GM12875 (cell line): ENCODE measurements at regions not wholly inside any gene's neighbourhood (a gene's known extent, or its start where the extent isn't known, plus 50 kb on each side); places are given as distances from the start of the nearest gene placed in this dataset.

Experiments used
- H3K4me3 ChIP-seq: one replicate; pipeline ENCODE4 v1.5.1; 2011; ENCODE audit warnings: low read depth, low read length, control low read depth
- TF ChIP-seq, protein P1 (sequence below): IDR thresholded peaks from 2 replicates; pipeline ENCODE4 v1.5.1; 2011; ENCODE audit warnings: low read depth, mild to moderate bottlenecking, control low read depth, inconsistent platforms, low read length, moderate library complexity, borderline replicate concordance; ENCODE audit not compliant: insufficient read depth

GRCh38 chr6:62480544-62480943 lies 194.5 kb upstream of the KHDRBS2 start:
- TF ChIP-seq, protein P1, sequence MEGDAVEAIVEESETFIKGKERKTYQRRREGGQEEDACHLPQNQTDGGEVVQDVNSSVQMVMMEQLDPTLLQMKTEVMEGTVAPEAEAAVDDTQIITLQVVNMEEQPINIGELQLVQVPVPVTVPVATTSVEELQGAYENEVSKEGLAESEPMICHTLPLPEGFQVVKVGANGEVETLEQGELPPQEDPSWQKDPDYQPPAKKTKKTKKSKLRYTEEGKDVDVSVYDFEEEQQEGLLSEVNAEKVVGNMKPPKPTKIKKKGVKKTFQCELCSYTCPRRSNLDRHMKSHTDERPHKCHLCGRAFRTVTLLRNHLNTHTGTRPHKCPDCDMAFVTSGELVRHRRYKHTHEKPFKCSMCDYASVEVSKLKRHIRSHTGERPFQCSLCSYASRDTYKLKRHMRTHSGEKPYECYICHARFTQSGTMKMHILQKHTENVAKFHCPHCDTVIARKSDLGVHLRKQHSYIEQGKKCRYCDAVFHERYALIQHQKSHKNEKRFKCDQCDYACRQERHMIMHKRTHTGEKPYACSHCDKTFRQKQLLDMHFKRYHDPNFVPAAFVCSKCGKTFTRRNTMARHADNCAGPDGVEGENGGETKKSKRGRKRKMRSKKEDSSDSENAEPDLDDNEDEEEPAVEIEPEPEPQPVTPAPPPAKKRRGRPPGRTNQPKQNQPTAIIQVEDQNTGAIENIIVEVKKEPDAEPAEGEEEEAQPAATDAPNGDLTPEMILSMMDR: no peak
- H3K4me3 ChIP-seq: no peak overlapping the region

- TF ChIP-seq, protein P1: no peak
- no peak overlapping the region for H3K4me3 ChIP-seq
Measured at GRCh38 chr6:62479697-62480220, 193.7 kb upstream of the KHDRBS2 start.

GRCh38 chr6:62474793-62475192 lies 188.8 kb upstream of the KHDRBS2 start:
- TF ChIP-seq, protein P1: no peak
- H3K4me3 ChIP-seq: no peak overlapping the region

GRCh38 chr6:62466607-62467006 lies 180.6 kb upstream of the KHDRBS2 start:
- H3K4me3 ChIP-seq: no peak overlapping the region
- TF ChIP-seq, protein P1: no peak

GRCh38 chr6:62465206-62465605 lies 179.2 kb upstream of the KHDRBS2 start:
- TF ChIP-seq, protein P1: no peak

DNA sequence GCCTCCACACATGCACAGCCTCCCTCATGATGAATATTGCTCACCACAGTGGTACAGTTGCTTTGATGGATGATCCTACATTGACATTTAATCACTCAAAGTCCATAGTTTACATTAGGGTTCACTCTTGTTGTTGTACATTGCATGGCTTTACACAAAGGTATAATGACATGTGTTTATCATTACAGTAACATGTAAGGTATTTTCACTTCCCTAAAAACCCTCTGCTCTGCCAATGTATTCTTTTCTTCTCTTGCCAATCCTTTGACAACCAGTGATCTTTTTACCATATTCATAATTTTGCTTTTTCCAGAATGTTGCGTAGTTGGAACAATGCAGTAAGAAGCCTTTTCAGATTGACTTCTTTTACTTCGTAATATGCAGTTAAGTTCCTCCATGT lies 166.6 kb upstream of the KHDRBS2 start:
- no peak overlapping the region for H3K4me3 ChIP-seq
- TF ChIP-seq, protein P1: no peak

More at GRCh38 chr6:62465206-62465605, 179.2 kb upstream of the KHDRBS2 start:
- H3K4me3 ChIP-seq: no peak overlapping the region

DNA sequence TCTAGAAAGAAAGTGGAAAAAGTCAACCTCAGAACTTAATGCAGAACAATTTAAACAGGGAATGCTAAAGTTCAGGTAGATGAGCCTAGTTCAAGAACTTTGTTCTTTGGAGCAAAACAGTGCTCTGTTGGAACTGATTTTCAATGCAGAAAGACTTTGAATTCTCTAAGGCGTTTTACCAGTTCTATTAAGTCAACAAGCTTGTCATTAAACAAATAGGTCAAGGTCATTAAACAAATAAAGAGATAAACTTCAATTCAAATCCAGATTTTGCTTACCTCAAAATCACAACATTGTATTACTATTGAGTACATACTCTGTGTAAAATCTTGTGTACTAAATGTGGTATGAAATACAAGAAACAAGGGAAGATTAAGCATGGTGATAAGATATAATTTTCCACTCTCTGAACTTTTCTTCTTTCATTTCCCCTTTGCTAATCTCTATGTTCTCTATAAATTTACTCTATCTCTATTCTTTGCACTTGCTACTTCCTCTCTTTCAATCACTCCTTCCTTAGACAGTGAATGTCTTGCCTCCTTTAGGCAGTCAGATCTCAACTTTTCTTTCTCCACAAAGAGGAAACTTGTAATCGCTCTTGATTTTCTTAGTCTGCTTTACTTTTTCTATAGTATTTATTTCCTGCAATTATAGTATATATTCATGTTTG lies 160.8 kb upstream of the KHDRBS2 start:
- TF ChIP-seq, protein P1: no peak
- H3K4me3 ChIP-seq: no peak overlapping the region
